Astrocyte (in vitro differentiated cells and primary cell): ENCODE measurements at regions not wholly inside any gene's neighbourhood (a gene's known extent, or its start where the extent isn't known, plus 50 kb on each side); places are given as distances from the start of the nearest gene placed in this dataset.
"Not testable (repeated sequence)": the region's sequence is repeated elsewhere in the genome, so short reads cannot be mapped to it uniquely, and the experiment has no call there.

ENCODE experiments used
- CTCF ChIP-seq: IDR thresholded peaks from 2 replicates; pipeline ENCODE4 v1.5.1; 2011; ENCODE audit warnings: low read depth, mild to moderate bottlenecking, inconsistent platforms, low read length, moderate library complexity; ENCODE audit not compliant: insufficient read depth
- EZH2 ChIP-seq: IDR thresholded peaks from 2 replicates; pipeline ENCODE4 v1.6.1; 2012; ENCODE audit warnings: mild to moderate bottlenecking, low read length, inconsistent platforms; ENCODE audit not compliant: insufficient read depth

DNA sequence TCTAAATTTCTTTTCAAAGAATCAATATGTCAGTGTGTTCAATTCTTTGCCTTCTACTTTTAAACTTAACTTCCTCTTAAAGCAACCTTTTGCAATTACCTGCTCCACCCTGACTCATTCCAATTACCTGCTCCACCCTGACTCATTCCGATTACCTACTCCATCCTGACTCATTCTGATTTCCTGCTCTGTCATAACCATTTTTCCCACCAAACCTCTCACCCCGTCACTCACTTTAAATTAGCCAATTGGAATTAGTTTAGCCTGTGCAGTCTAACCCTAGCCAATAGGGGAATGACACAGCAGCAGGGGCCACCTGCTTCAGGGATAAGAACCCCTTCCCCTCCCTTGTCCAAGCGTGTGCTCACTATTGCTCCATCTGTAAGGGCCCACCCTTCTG lies 157.1 kb upstream of the POU1F1 start:
- not testable (repeated sequence) for TF ChIP-seq CTCF, EZH2
